RKO (cell line): ENCODE measurements at regions not wholly inside any gene's neighbourhood (a gene's known extent, or its start where the extent isn't known, plus 50 kb on each side); places are given as distances from the start of the nearest gene placed in this dataset.

ENCODE experiments used
- DNase-seq: peaks from one replicate; pipeline ENCODE4 v3.0.0-alpha.2; 2016; ENCODE audit warnings: low spot score

GRCh38 chr14:101469382-101470247, 91.7 kb upstream of the DIO3 start:
- DNase-seq, result no peak

- DNase-seq, result no peak
These were observed 91.0 kb upstream of the DIO3 start for GRCh38 chr14:101470266-101470665.

GRCh38 chr14:101471723-101472517, 89.4 kb upstream of the DIO3 start:
- DNase-seq, result no peak

GRCh38 chr14:101472518-101472849, 88.8 kb upstream of the DIO3 start:
- no peak for DNase-seq

- DNase-seq, result no peak
These were observed 88.1 kb upstream of the DIO3 start for GRCh38 chr14:101473045-101473729.

- no peak for DNase-seq
These were observed 87.3 kb upstream of the DIO3 start for GRCh38 chr14:101473795-101474562.

GRCh38 chr14:101474563-101475455, 86.5 kb upstream of the DIO3 start:
- no peak for DNase-seq

GRCh38 chr14:101475456-101476257, 85.6 kb upstream of the DIO3 start:
- DNase-seq, result no peak

- no peak for DNase-seq
These were observed 84.9 kb upstream of the DIO3 start for GRCh38 chr14:101476258-101476915.

- DNase-seq, result no peak
These were observed 84.3 kb upstream of the DIO3 start for GRCh38 chr14:101476916-101477553.

GRCh38 chr14:101477648-101478047, 83.6 kb upstream of the DIO3 start:
- no peak for DNase-seq

GRCh38 chr14:101478096-101478495, 83.2 kb upstream of the DIO3 start:
- DNase-seq, result no peak

GRCh38 chr14:101478796-101479410, 82.4 kb upstream of the DIO3 start:
- DNase-seq, result no peak

GRCh38 chr14:101480022-101480746, 81.1 kb upstream of the DIO3 start:
- no peak for DNase-seq

GRCh38 chr14:101480747-101481530, 80.4 kb upstream of the DIO3 start:
- no peak for DNase-seq

GRCh38 chr14:101481557-101481956, 79.7 kb upstream of the DIO3 start:
- DNase-seq, result no peak

- DNase-seq, result no peak
These were observed 79.2 kb upstream of the DIO3 start for GRCh38 chr14:101482066-101482465.
